ENCODE measurements at regions not wholly inside any gene's neighbourhood (a gene's known extent, or its start where the extent isn't known, plus 50 kb on each side); places are given as distances from the start of the nearest gene placed in this dataset.

GRCh38 chr11:30150425-30150824 lies 80.4 kb upstream of the FSHB start:
- FAIRE-seq (no peak), DNase-seq (ENCODE audit: low read depth, low spot score) (no peak)
- no TSS peak for BruUV-seq (replicated peaks)
- Histone ChIP-seq H3K9ac (replicated peaks; ENCODE audit: extremely low read depth, insufficient read depth, low read length) (no peak overlapping the region), H4K20me1 (replicated peaks; ENCODE audit: control insufficient read depth, extremely low read depth, insufficient read depth, low read length) (no peaks in the 10 kb centered on the region), H2AFZ (ENCODE audit: low read depth, low read length) (no peak overlapping the region), H3K9me3 (replicated peaks; ENCODE audit: control insufficient read depth, insufficient read depth, low read length) (no peaks in the 10 kb centered on the region), H3K4me1 (ENCODE audit: control insufficient read depth, extremely low read depth, insufficient read depth, low read length) (no peaks in the 10 kb centered on the region), H3K4me2 (ENCODE audit: insufficient read depth, low read length) (no peak overlapping the region), H3K27ac (ENCODE audit: insufficient read depth, low read depth, low read length) (no peak overlapping the region), H3K27me3 (ENCODE audit: control insufficient read depth in 2 of 2, insufficient read depth in 2 of 2, low read length in 2 of 2) (no peaks in the 10 kb centered on the region), H3K4me3 (replicated peaks in 1 of 3; ENCODE audit: insufficient read depth in 1 of 3, low read depth in 1 of 3, low read length in 3 of 3) (no peak overlapping the region), H3K79me2 (ENCODE audit: control insufficient read depth, insufficient read depth, low read length) (no peaks in the 10 kb centered on the region), H3K9me1 (replicated peaks; ENCODE audit: control insufficient read depth, extremely low read depth, insufficient read depth, low read length) (no peaks in the 10 kb centered on the region), H3K36me3 (ENCODE audit: control insufficient read depth in 2 of 2, extremely low read depth in 1 of 2, insufficient read depth in 2 of 2, low read length in 2 of 2) (no peaks in the 10 kb centered on the region)
- TF ChIP-seq GATA2 (IDR thresholded peaks at IDR 0.05; ENCODE audit: insufficient read depth, insufficient read length, low read depth, low read length) (no peak), POLR2AphosphoS5 (IDR thresholded peaks at IDR 0.05; ENCODE audit: insufficient read depth, low read depth, low read length) (no peak), POLR2A (IDR thresholded peaks at IDR 0.05; ENCODE audit: low read depth, low read length) (no peak), FOS (IDR thresholded peaks at IDR 0.05; ENCODE audit: borderline replicate concordance, insufficient read depth, low read length) (no peak), CTCF (IDR thresholded peaks at IDR 0.05; ENCODE audit: extremely low read depth in 1 of 2, insufficient read depth in 1 of 2, low read depth in 1 of 2, low read length in 2 of 2) (no peak), JUN (IDR thresholded peaks at IDR 0.05; ENCODE audit: borderline replicate concordance, insufficient read depth, insufficient read length, low read depth) (no peak), EZH2 (IDR thresholded peaks at IDR 0.05; ENCODE audit: borderline replicate concordance, low read depth, low read length, severe bottlenecking) (no peak), MYC (IDR thresholded peaks at IDR 0.05; ENCODE audit: low read depth, low read length) (no peak)
- TF ChIP-seq, protein P1, sequence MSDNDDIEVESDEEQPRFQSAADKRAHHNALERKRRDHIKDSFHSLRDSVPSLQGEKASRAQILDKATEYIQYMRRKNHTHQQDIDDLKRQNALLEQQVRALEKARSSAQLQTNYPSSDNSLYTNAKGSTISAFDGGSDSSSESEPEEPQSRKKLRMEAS (IDR thresholded peaks at IDR 0.05; ENCODE audit: insufficient read depth, insufficient read length) = no peak
- ChIA-PET POLR2A (no interaction called here), CTCF (interaction anchor here (1.0 to 1.7 kb wide), 2 partner anchors 22 to 46 kb away, joined by 3 to 5 read pairs; no protein-coding TSS in a partner anchor)
- dilution Hi-C loops (cut with MboI; ENCODE audit: extremely low pct_ligation_motif_present, low sequenced_read_pairs) (no loop called here), intact Hi-C loops (cut with micrococcal nuclease) (no loop called here)
